HG02970 (cell line): ENCODE measurements at regions not wholly inside any gene's neighbourhood (a gene's known extent, or its start where the extent isn't known, plus 50 kb on each side); places are given as distances from the start of the nearest gene placed in this dataset.
A peak's percentile ranks its signal among the peaks of the same experiment; 100 is the strongest.
"Not testable (repeated sequence)": the region's sequence is repeated elsewhere in the genome, so short reads cannot be mapped to it uniquely, and the experiment has no call there.

Experiments used
- ATAC-seq: cut with Tn5 transposase; IDR thresholded peaks from one replicate; pipeline ENCODE4 v1.9.1; 2021; ENCODE audit warnings: mild to moderate bottlenecking, moderate library complexity, moderate number of reproducible peaks; ENCODE audit not compliant: unreplicated experiment, low FRiP score

GRCh38 chr5:106860398-106861044 lies 810.2 kb downstream of the EFNA5 start:
- ATAC-seq, result no peak

- no peak for ATAC-seq
Observed at GRCh38 chr5:106858616-106859015, 812.1 kb downstream of the EFNA5 start.

- no peak for ATAC-seq
Observed at GRCh38 chr5:106854922-106855321, 815.8 kb downstream of the EFNA5 start.

- no peak for ATAC-seq
Observed at GRCh38 chr5:106854105-106854687, 816.5 kb downstream of the EFNA5 start.

GRCh38 chr5:106853266-106853665 lies 817.5 kb downstream of the EFNA5 start:
- ATAC-seq, result no peak

- ATAC-seq, result no peak
Observed at GRCh38 chr5:106849266-106849665, 821.5 kb downstream of the EFNA5 start.

GRCh38 chr5:106843812-106844416 lies 826.8 kb downstream of the EFNA5 start:
- ATAC-seq, result peak; percentile 62

GRCh38 chr5:106833517-106833916 lies 837.2 kb downstream of the EFNA5 start:
- ATAC-seq, result no peak

GRCh38 chr5:106827061-106827460 lies 843.7 kb downstream of the EFNA5 start:
- ATAC-seq, result no peak

GRCh38 chr5:106825374-106825773 lies 845.4 kb downstream of the EFNA5 start:
- no peak for ATAC-seq

- ATAC-seq, result no peak
Observed at GRCh38 chr5:106822851-106823250, 847.9 kb downstream of the EFNA5 start.

GRCh38 chr5:106818552-106818951 lies 852.2 kb downstream of the EFNA5 start:
- no peak for ATAC-seq

- ATAC-seq, result no peak
Observed at GRCh38 chr5:106814961-106815360, 855.8 kb downstream of the EFNA5 start.

GRCh38 chr5:106801554-106801953 lies 869.2 kb downstream of the EFNA5 start:
- ATAC-seq, result no peak

- ATAC-seq, result no peak
Observed at GRCh38 chr5:106797996-106798395, 872.7 kb downstream of the EFNA5 start.

- no peak for ATAC-seq
Observed at GRCh38 chr5:106796081-106796480, 874.7 kb downstream of the EFNA5 start.

- no peak for ATAC-seq
Observed at GRCh38 chr5:106784846-106785245, 885.9 kb downstream of the EFNA5 start.

GRCh38 chr5:106780355-106780754 lies 890.4 kb downstream of the EFNA5 start:
- no peak for ATAC-seq

GRCh38 chr5:106776515-106776914 lies 894.2 kb downstream of the EFNA5 start:
- ATAC-seq, result not testable (repeated sequence)

GRCh38 chr5:106768392-106768791 lies 902.3 kb downstream of the EFNA5 start:
- ATAC-seq, result no peak

- no peak for ATAC-seq
Observed at GRCh38 chr5:106766916-106767315, 903.8 kb downstream of the EFNA5 start.

- no peak for ATAC-seq
Observed at GRCh38 chr5:106759581-106759980, 911.2 kb downstream of the EFNA5 start.
